ENCODE measurements at regions not wholly inside any gene's neighbourhood (a gene's known extent, or its start where the extent isn't known, plus 50 kb on each side); places are given as distances from the start of the nearest gene placed in this dataset.
"Not testable (repeated sequence)": the region's sequence is repeated elsewhere in the genome, so short reads cannot be mapped to it uniquely, and the experiment has no call there.

DNA sequence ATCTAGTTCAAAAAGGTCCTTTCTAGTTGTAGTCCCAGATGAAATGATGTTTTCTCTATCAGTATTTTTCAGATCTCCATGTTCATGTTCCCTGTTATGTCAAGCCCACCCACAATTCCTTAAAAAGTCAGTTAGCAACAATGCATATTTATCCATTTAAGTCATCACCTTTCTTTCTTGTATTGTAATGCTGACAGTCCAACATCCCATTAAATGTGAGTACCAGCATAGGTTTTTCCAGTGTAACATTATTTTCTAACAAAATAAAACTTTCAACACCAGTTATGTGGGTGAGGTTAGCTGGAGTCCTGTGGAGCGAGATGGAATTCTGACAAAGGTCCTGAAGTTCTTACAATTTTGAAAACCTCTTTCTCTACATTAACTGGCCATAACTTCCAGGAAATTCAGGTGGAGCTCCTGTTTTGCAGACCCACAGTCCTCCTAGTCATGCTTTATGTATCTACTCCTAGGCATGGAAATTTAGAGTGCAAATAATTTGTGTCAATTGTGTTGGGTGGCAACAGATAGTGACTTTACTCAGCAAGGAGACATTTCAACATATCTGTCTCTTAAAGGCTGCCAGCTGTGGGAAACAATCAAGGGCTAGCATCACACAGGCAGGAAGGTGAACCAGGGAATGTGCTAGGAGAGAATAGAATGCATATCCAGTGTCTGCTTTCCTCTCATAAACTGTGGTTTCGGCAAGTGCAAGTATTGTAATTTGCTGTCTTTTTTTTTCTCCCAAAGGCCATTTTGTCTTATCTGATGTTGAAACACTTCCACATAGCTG lies 162.6 kb downstream of the MTERF1 start:
- no peaks in the 10 kb centered on the region for H3K4me1 ChIP-seq
- 87% methylated on average over 2 of the region's 2 CpGs for WGBS
- H3K9me3 ChIP-seq = peaks cover 0 to 10% (median 8%) of the 10 kb centered on the region in 4 donors
- TF ChIP-seq POLR2AphosphoS5 (IDR thresholded peaks at IDR 0.05) = no peak
- TF ChIP-seq POLR2A (IDR thresholded peaks at IDR 0.05; ENCODE audit: low read depth) = no peak
- no peak for TF ChIP-seq CTCF (IDR thresholded peaks at IDR 0.05)
- TF ChIP-seq EP300 (IDR thresholded peaks at IDR 0.05) = no peak
- intact Hi-C loops (cut with DNase I) = no loop called here
- DNase-seq (ENCODE audit: extremely low spot score) = no peak
- no peak overlapping the region for H3K27ac ChIP-seq (replicated peaks in 1 of 4)
- no peaks in the 10 kb centered on the region for H3K27me3 ChIP-seq
- no peak overlapping the region for H3K4me3 ChIP-seq
- H3K36me3 ChIP-seq = no peaks in the 10 kb centered on the region

- H3K9me3 ChIP-seq = peaks cover 0 to 10% (median 10%) of the 10 kb centered on the region in 4 donors
- H3K36me3 ChIP-seq = no peaks in the 10 kb centered on the region
- no peaks in the 10 kb centered on the region for H3K4me1 ChIP-seq
- no peaks in the 10 kb centered on the region for H3K27me3 ChIP-seq
- no peak overlapping the region for H3K27ac ChIP-seq (replicated peaks in 1 of 4)
- H3K4me3 ChIP-seq = no peak overlapping the region
- intact Hi-C loops (cut with DNase I) = no loop called here
- 89% methylated on average over 1 of the region's 1 CpG for WGBS
- DNase-seq (ENCODE audit: extremely low spot score) = no peak
- no peak for TF ChIP-seq POLR2A (IDR thresholded peaks at IDR 0.05; ENCODE audit: low read depth)
- TF ChIP-seq EP300 (IDR thresholded peaks at IDR 0.05) = no peak
- no peak for TF ChIP-seq POLR2AphosphoS5 (IDR thresholded peaks at IDR 0.05)
- no peak for TF ChIP-seq CTCF (IDR thresholded peaks at IDR 0.05)
Observed at GRCh38 chr7:91719008-91719407, 161.5 kb downstream of the MTERF1 start.

- Histone ChIP-seq H3K27me3 (no peaks in the 10 kb centered on the region), H3K4me3 (no peak overlapping the region), H3K4me1 (no peaks in the 10 kb centered on the region), H3K36me3 (no peaks in the 10 kb centered on the region), H3K27ac (replicated peaks in 1 of 4) (no peak overlapping the region), H3K9me3 (peaks cover 0 to 18% (median 10%) of the 10 kb centered on the region in 4 donors)
- intact Hi-C loops (cut with DNase I) = no loop called here
- 100% methylated on average over 1 of the region's 3 CpGs for WGBS
- TF ChIP-seq CTCF (IDR thresholded peaks at IDR 0.05) (no peak), EP300 (IDR thresholded peaks at IDR 0.05) (no peak), POLR2AphosphoS5 (IDR thresholded peaks at IDR 0.05) (no peak), POLR2A (IDR thresholded peaks at IDR 0.05; ENCODE audit: low read depth) (no peak)
- DNase-seq (ENCODE audit: extremely low spot score) = no peak
Observed at GRCh38 chr7:91720260-91720937, 160.1 kb downstream of the MTERF1 start.

DNA sequence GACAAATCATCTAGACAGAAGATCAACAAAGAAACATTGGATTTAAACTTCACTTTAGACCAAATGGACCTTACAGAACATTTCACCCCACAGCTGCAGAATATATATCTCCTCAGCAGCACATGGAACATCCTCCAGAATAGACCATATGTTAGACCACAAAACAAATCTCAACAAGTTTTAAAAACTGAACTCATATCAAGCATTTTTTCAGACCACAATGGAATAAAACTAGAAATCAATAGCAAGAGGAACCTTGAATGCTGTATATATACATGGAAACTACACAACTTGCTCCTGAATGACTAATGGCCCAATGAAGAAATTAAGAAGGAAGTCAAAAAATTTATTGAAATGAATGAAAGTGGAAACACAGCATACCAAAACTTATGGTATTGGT lies 157.7 kb downstream of the MTERF1 start:
- no peak overlapping the region for H3K4me3 ChIP-seq

GRCh38 chr7:91729046-91729445 lies 151.5 kb downstream of the MTERF1 start:
- H3K4me1 ChIP-seq; H3K4me3 ChIP-seq; H3K36me3 ChIP-seq; H3K27me3 ChIP-seq; H3K27ac ChIP-seq (replicated peaks in 1 of 4); intact Hi-C loops (cut with DNase I); H3K9me3 ChIP-seq; DNase-seq (ENCODE audit: extremely low spot score): not testable (repeated sequence)
- 95% methylated on average over 2 of the region's 2 CpGs for WGBS

More for the DNA sequence above, 157.7 kb downstream of the MTERF1 start:
- Histone ChIP-seq H3K27ac (replicated peaks in 1 of 4) (no peak overlapping the region), H3K27me3 (no peaks in the 10 kb centered on the region), H3K36me3 (no peaks in the 10 kb centered on the region), H3K9me3 (peaks cover 0 to 18% (median 10%) of the 10 kb centered on the region in 4 donors), H3K4me1 (no peaks in the 10 kb centered on the region)
- no peak for TF ChIP-seq POLR2AphosphoS5 (IDR thresholded peaks at IDR 0.05)
- TF ChIP-seq EP300 (IDR thresholded peaks at IDR 0.05) = no peak
- TF ChIP-seq CTCF (IDR thresholded peaks at IDR 0.05) = no peak
- TF ChIP-seq POLR2A (IDR thresholded peaks at IDR 0.05; ENCODE audit: low read depth) = no peak
- no peak for DNase-seq (ENCODE audit: extremely low spot score)
- intact Hi-C loops (cut with DNase I) = no loop called here

Measured in esophagus muscularis mucosa (tissue), 4 donors.